Ishikawa (cell line): ENCODE measurements at regions not wholly inside any gene's neighbourhood (a gene's known extent, or its start where the extent isn't known, plus 50 kb on each side); places are given as distances from the start of the nearest gene placed in this dataset.

Experiments
- CEBPB ChIP-seq: IDR thresholded peaks from 2 replicates; pipeline ENCODE4 v1.6.1; 2012
- CREB1 ChIP-seq: IDR thresholded peaks from 2 replicates; pipeline ENCODE4 v1.6.1; 2012; ENCODE audit warnings: low read depth
- EGR1 ChIP-seq: IDR thresholded peaks from 2 replicates; pipeline ENCODE4 v1.6.1; 2012
- EP300 ChIP-seq: IDR thresholded peaks from 2 replicates; pipeline ENCODE4 v1.6.1; 2012; ENCODE audit warnings: borderline replicate concordance
- FOXM1 ChIP-seq: IDR thresholded peaks from 2 replicates; pipeline ENCODE4 v1.6.1; 2012; ENCODE audit warnings: low read depth, borderline replicate concordance
- MAX ChIP-seq: IDR thresholded peaks from 2 replicates; pipeline ENCODE4 v1.6.1; 2012
- NFIC ChIP-seq: IDR thresholded peaks from 2 replicates; pipeline ENCODE4 v1.6.1; 2012
- RAD21 ChIP-seq: IDR thresholded peaks from 2 replicates; pipeline ENCODE4 v1.6.1; 2012; ENCODE audit warnings: low read depth
- TAF1 ChIP-seq: IDR thresholded peaks from 2 replicates; pipeline ENCODE4 v1.6.1; 2012; ENCODE audit warnings: low read depth, mild to moderate bottlenecking
- TCF12 ChIP-seq: IDR thresholded peaks from 2 replicates; pipeline ENCODE4 v1.6.1; 2012; ENCODE audit warnings: low read depth
- TEAD4 ChIP-seq: IDR thresholded peaks from 2 replicates; pipeline ENCODE4 v1.6.1; 2012
- YY1 ChIP-seq: IDR thresholded peaks from 2 replicates; pipeline ENCODE4 v1.6.1; 2012; ENCODE audit warnings: low read depth
- ZBTB7A ChIP-seq: IDR thresholded peaks from 2 replicates; pipeline ENCODE4 v1.6.1; 2012; ENCODE audit warnings: low read depth
- TF ChIP-seq, protein P1 (sequence below): IDR thresholded peaks from 2 replicates; pipeline ENCODE4 v1.6.1; 2012
- TF ChIP-seq, protein P2 (sequence below): IDR thresholded peaks from 2 replicates; pipeline ENCODE4 v1.6.1; 2012; ENCODE audit warnings: low read depth, mild to moderate bottlenecking

DNA sequence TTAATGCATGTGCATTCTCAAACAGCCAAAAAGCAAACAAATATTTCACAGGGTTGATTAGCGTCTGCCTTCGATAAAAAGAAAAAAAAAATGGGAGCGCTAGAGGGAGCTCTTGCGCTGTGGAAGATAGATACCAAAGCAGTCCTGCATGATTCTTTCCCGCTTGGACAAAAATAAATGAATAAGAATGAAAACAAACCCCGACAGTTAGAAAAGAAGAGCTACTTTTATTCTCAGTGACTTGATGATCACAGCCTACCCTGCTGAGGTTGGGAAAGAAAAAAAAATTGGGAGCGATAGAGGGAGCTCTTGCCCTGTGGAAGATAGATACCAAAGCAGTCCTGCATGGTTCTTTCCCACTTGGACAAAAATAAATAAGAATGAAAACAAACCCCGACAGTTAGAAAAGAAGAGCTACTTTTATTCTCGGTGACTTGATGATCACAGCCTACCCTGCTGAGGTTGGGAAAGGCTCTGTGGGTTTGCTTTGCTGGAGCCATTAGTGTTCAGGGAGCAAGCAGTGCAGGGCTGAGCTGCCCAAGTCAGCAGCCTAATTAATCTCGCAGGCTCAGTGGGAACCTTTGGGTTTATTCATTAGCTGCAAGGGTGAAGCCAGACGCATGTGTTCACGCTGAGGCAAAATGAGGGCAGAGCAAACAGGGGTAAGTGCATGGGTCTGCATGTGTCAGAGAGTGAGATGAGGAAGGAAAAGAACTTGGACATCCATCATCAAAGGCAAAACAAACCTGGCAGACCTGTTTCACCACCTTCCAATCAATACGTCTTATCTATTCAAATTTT lies 249.3 kb upstream of the PRKX start:
- TF ChIP-seq FOXM1 (no peak), EGR1 (no peak), ZBTB7A (no peak), EP300 (no peak), YY1 (no peak), CREB1 (no peak), TCF12 (no peak), RAD21 (no peak; the same call in 1 of the 2 replicates), MAX (no peak), CEBPB (no peak)
- TF ChIP-seq, protein P1, sequence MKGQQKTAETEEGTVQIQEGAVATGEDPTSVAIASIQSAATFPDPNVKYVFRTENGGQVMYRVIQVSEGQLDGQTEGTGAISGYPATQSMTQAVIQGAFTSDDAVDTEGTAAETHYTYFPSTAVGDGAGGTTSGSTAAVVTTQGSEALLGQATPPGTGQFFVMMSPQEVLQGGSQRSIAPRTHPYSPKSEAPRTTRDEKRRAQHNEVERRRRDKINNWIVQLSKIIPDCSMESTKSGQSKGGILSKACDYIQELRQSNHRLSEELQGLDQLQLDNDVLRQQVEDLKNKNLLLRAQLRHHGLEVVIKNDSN, result no peak

- TF ChIP-seq TAF1, result no peak
- no peak for TF ChIP-seq CREB1
- TF ChIP-seq, protein P1, result no peak
- TF ChIP-seq, protein P2, sequence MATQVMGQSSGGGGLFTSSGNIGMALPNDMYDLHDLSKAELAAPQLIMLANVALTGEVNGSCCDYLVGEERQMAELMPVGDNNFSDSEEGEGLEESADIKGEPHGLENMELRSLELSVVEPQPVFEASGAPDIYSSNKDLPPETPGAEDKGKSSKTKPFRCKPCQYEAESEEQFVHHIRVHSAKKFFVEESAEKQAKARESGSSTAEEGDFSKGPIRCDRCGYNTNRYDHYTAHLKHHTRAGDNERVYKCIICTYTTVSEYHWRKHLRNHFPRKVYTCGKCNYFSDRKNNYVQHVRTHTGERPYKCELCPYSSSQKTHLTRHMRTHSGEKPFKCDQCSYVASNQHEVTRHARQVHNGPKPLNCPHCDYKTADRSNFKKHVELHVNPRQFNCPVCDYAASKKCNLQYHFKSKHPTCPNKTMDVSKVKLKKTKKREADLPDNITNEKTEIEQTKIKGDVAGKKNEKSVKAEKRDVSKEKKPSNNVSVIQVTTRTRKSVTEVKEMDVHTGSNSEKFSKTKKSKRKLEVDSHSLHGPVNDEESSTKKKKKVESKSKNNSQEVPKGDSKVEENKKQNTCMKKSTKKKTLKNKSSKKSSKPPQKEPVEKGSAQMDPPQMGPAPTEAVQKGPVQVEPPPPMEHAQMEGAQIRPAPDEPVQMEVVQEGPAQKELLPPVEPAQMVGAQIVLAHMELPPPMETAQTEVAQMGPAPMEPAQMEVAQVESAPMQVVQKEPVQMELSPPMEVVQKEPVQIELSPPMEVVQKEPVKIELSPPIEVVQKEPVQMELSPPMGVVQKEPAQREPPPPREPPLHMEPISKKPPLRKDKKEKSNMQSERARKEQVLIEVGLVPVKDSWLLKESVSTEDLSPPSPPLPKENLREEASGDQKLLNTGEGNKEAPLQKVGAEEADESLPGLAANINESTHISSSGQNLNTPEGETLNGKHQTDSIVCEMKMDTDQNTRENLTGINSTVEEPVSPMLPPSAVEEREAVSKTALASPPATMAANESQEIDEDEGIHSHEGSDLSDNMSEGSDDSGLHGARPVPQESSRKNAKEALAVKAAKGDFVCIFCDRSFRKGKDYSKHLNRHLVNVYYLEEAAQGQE, result no peak
- no peak for TF ChIP-seq ZBTB7A
- no peak for TF ChIP-seq TCF12
- no peak for TF ChIP-seq EGR1
- TF ChIP-seq EP300, result no peak
- no peak for TF ChIP-seq YY1
- no peak for TF ChIP-seq MAX
- TF ChIP-seq RAD21, result no peak
- TF ChIP-seq TEAD4, result no peak
- TF ChIP-seq NFIC, result no peak
Observed at GRCh38 chrX:3960952-3961351, 247.5 kb upstream of the PRKX start.

GRCh38 chrX:3951859-3952258 lies 238.4 kb upstream of the PRKX start:
- TF ChIP-seq EP300 (no peak), ZBTB7A (no peak), TEAD4 (no peak), TAF1 (no peak), EGR1 (no peak), MAX (no peak), TCF12 (no peak), RAD21 (no peak), CEBPB (no peak), CREB1 (no peak), NFIC (no peak), FOXM1 (no peak), YY1 (no peak)
- TF ChIP-seq, protein P1, result no peak
- TF ChIP-seq, protein P2, result no peak

DNA sequence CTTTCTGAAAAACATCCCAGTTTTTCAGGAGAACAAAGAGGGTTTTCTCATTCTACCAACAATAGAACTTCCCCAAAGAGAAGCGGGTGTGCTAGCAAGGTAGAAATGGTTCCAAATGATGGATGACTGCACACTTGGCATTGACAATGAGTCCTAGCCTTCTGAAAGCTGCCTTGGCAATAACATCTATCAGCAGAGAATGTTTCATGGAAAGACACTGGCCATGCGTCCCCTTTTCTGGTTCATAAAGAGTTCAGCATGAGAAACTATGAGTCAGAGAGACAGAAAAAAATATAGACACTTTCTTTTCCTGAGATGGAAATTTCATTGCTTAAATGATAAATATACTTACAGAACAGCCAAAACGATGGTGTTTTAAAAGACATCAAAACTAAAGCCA lies 236.9 kb upstream of the PRKX start:
- no peak for TF ChIP-seq NFIC
- no peak for TF ChIP-seq RAD21
- TF ChIP-seq TEAD4, result no peak
- TF ChIP-seq, protein P2, result no peak
- no peak for TF ChIP-seq CREB1
- no peak for TF ChIP-seq YY1
- TF ChIP-seq TAF1, result no peak
- no peak for TF ChIP-seq ZBTB7A
- no peak for TF ChIP-seq MAX
- no peak for TF ChIP-seq TCF12
- TF ChIP-seq, protein P1, result no peak
- TF ChIP-seq EGR1, result no peak
- no peak for TF ChIP-seq FOXM1
